GM18861 (cell line): ENCODE measurements at regions not wholly inside any gene's neighbourhood (a gene's known extent, or its start where the extent isn't known, plus 50 kb on each side); places are given as distances from the start of the nearest gene placed in this dataset.
"Not testable (repeated sequence)": the region's sequence is repeated elsewhere in the genome, so short reads cannot be mapped to it uniquely, and the experiment has no call there.

ENCODE experiments used
- ATAC-seq: cut with Tn5 transposase; IDR thresholded peaks from one replicate; pipeline ENCODE4 v1.9.1; 2021; ENCODE audit not compliant: unreplicated experiment

GRCh38 chr4:126742885-126743284, 889.9 kb upstream of the INTU start:
- ATAC-seq, result no peak

- no peak for ATAC-seq
Observed at GRCh38 chr4:126748736-126749135, 884.0 kb upstream of the INTU start.

- no peak for ATAC-seq
Observed at GRCh38 chr4:126750723-126751122, 882.0 kb upstream of the INTU start.

GRCh38 chr4:126752126-126752525, 880.6 kb upstream of the INTU start:
- ATAC-seq, result no peak

- no peak for ATAC-seq
Observed at GRCh38 chr4:126752702-126753101, 880.1 kb upstream of the INTU start.

GRCh38 chr4:126753592-126753991, 879.2 kb upstream of the INTU start:
- no peak for ATAC-seq

- no peak for ATAC-seq
Observed at GRCh38 chr4:126755506-126755905, 877.3 kb upstream of the INTU start.

- no peak for ATAC-seq
Observed at GRCh38 chr4:126756050-126756829, 876.5 kb upstream of the INTU start.

- no peak for ATAC-seq
Observed at GRCh38 chr4:126757219-126757618, 875.5 kb upstream of the INTU start.

GRCh38 chr4:126758493-126758892, 874.3 kb upstream of the INTU start:
- no peak for ATAC-seq

GRCh38 chr4:126761947-126762662, 870.7 kb upstream of the INTU start:
- ATAC-seq, result no peak

GRCh38 chr4:126762663-126763247, 870.0 kb upstream of the INTU start:
- ATAC-seq, result no peak

GRCh38 chr4:126766241-126766640, 866.5 kb upstream of the INTU start:
- no peak for ATAC-seq

GRCh38 chr4:126768338-126768737, 864.4 kb upstream of the INTU start:
- ATAC-seq, result no peak

GRCh38 chr4:126770811-126771553, 861.8 kb upstream of the INTU start:
- not testable (repeated sequence) for ATAC-seq

GRCh38 chr4:126771618-126772017, 861.1 kb upstream of the INTU start:
- ATAC-seq, result not testable (repeated sequence)

GRCh38 chr4:126772662-126773061, 860.1 kb upstream of the INTU start:
- no peak for ATAC-seq

- ATAC-seq, result no peak
Observed at GRCh38 chr4:126775485-126776106, 857.2 kb upstream of the INTU start.

GRCh38 chr4:126776361-126776760, 856.4 kb upstream of the INTU start:
- no peak for ATAC-seq

- ATAC-seq, result no peak
Observed at GRCh38 chr4:126777649-126778048, 855.1 kb upstream of the INTU start.

- ATAC-seq, result no peak
Observed at GRCh38 chr4:126778348-126778747, 854.4 kb upstream of the INTU start.
